Vagina (tissue), 2 donors: ENCODE measurements at regions not wholly inside any gene's neighbourhood (a gene's known extent, or its start where the extent isn't known, plus 50 kb on each side); places are given as distances from the start of the nearest gene placed in this dataset.

Experiments
- CTCF ChIP-seq, 3 experiments: fragments of 450-650 bp in 2 of 3; fragments of 200-600 bp in 1 of 3; sonication (generic) in 1 of 3; IDR thresholded peaks; one replicate each; pipeline ENCODE4 v1.5.1; 2017 to 2019; ENCODE audit warnings: antibody characterized with exemption in 3 of 3, mild to moderate bottlenecking in 2 of 3, moderate library complexity in 2 of 3
- POLR2A ChIP-seq, 2 donors: fragments of 450-650 bp; IDR thresholded peaks; one replicate each; pipeline ENCODE4 v1.6.1; 2017; ENCODE audit warnings: antibody characterized with exemption in 2 of 2, mild to moderate bottlenecking in 2 of 2, moderate library complexity in 2 of 2
- POLR2AphosphoS5 ChIP-seq, 2 donors: sonication (generic); formaldehyde crosslinking; IDR thresholded peaks; one replicate each; pipeline ENCODE4 v1.9.0; 2017; ENCODE audit warnings: antibody characterized with exemption in 2 of 2, mild to moderate bottlenecking in 2 of 2, low read depth in 1 of 2; ENCODE audit not compliant: insufficient read depth in 1 of 2

GRCh38 chr1:226473325-226473724 is 65.4 kb upstream of the PARP1 start:
- TF ChIP-seq CTCF (IDR thresholded peaks at IDR 0.05), result no peak
- no peak for TF ChIP-seq POLR2AphosphoS5 (IDR thresholded peaks at IDR 0.05; ENCODE audit: insufficient read depth in 1 of 2, low read depth in 1 of 2)
- TF ChIP-seq POLR2A (IDR thresholded peaks at IDR 0.05), result no peak
